Effector memory CD8-positive, alpha-beta T cell (primary cell): ENCODE measurements at regions not wholly inside any gene's neighbourhood (a gene's known extent, or its start where the extent isn't known, plus 50 kb on each side); places are given as distances from the start of the nearest gene placed in this dataset.
"Not testable (repeated sequence)": the region's sequence is repeated elsewhere in the genome, so short reads cannot be mapped to it uniquely, and the experiment has no call there.

Experiments used
- ATAC-seq: fragments of 150-1000 bp; cut with Tn5 transposase; replicated peaks from 2 replicates; pipeline ENCODE4 v1.10.0; 2021; ENCODE audit warnings: mild to moderate bottlenecking, moderate library complexity
- DNase-seq, 3 experiments: peaks; one replicate each; pipeline ENCODE4 v3.0.0; 2021
- H3K27ac Mint-ChIP-seq, 2 donors: one replicate each; pipeline ENCODE4 v1.8.0; 2022; ENCODE audit warnings: mild to moderate bottlenecking in 2 of 2, mixed read lengths in 2 of 2, moderate library complexity in 2 of 2
- H3K27me3 Mint-ChIP-seq, 2 donors: one replicate each; pipeline ENCODE4 v1.8.0; 2022; ENCODE audit warnings: mixed read lengths in 2 of 2
- H3K36me3 Mint-ChIP-seq: one replicate; pipeline ENCODE4 v1.8.0; 2022; ENCODE audit warnings: mild to moderate bottlenecking, moderate library complexity, mixed read lengths; ENCODE audit not compliant: insufficient read depth
- H3K4me1 Mint-ChIP-seq, 2 donors: one replicate each; pipeline ENCODE4 v1.8.0; 2022; ENCODE audit warnings: low read depth in 2 of 2, mixed read lengths in 2 of 2
- H3K4me3 Mint-ChIP-seq, 2 donors: one replicate each; pipeline ENCODE4 v1.8.0; 2022; ENCODE audit warnings: mild to moderate bottlenecking in 2 of 2, mixed read lengths in 2 of 2, moderate library complexity in 2 of 2
- H3K9me3 Mint-ChIP-seq, 2 donors: one replicate each; pipeline ENCODE4 v1.8.0; 2022; ENCODE audit warnings: mixed read lengths in 2 of 2

DNA sequence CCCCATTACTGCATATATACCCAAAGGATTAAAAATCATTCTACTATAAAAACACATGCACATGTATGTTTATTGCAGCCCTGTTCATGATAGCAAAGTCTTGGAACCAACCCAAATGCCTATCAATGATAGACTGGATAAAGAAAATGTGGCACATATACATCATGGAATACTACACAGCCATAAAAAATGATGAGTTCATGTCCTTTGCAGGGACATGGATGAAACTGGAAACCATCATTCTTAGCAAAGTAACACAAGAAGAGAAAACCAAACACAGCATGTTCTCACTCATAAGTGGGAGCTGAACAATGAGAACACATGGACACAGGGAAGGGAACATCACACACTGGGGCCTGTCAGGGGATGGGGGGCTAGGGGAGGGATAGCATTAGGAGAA lies 180.0 kb upstream of the TENT5A start:
- not testable (repeated sequence) for ATAC-seq, H3K4me1 Mint-ChIP-seq, H3K4me3 Mint-ChIP-seq, H3K27me3 Mint-ChIP-seq, H3K9me3 Mint-ChIP-seq, DNase-seq, H3K27ac Mint-ChIP-seq, H3K36me3 Mint-ChIP-seq

GRCh38 chr6:81929828-81930227 lies 177.3 kb upstream of the TENT5A start:
- Mint-ChIP-seq H3K27ac (no peak overlapping the region), H3K27me3 (no peaks in the 10 kb centered on the region), H3K4me3 (no peak overlapping the region), H3K36me3 (no peaks in the 10 kb centered on the region), H3K9me3 (peaks cover 0 to 3% of the 10 kb centered on the region in 2 donors), H3K4me1 (no peaks in the 10 kb centered on the region)
- DNase-seq, result no peak
- ATAC-seq, result no peak

GRCh38 chr6:81925201-81925600 lies 172.7 kb upstream of the TENT5A start:
- Mint-ChIP-seq H3K27me3 (no peaks in the 10 kb centered on the region), H3K36me3 (no peaks in the 10 kb centered on the region), H3K9me3 (peaks cover 0 to 2% of the 10 kb centered on the region in 2 donors), H3K27ac (no peak overlapping the region), H3K4me3 (no peak overlapping the region), H3K4me1 (no peaks in the 10 kb centered on the region)
- DNase-seq, result no peak
- ATAC-seq, result no peak

DNA sequence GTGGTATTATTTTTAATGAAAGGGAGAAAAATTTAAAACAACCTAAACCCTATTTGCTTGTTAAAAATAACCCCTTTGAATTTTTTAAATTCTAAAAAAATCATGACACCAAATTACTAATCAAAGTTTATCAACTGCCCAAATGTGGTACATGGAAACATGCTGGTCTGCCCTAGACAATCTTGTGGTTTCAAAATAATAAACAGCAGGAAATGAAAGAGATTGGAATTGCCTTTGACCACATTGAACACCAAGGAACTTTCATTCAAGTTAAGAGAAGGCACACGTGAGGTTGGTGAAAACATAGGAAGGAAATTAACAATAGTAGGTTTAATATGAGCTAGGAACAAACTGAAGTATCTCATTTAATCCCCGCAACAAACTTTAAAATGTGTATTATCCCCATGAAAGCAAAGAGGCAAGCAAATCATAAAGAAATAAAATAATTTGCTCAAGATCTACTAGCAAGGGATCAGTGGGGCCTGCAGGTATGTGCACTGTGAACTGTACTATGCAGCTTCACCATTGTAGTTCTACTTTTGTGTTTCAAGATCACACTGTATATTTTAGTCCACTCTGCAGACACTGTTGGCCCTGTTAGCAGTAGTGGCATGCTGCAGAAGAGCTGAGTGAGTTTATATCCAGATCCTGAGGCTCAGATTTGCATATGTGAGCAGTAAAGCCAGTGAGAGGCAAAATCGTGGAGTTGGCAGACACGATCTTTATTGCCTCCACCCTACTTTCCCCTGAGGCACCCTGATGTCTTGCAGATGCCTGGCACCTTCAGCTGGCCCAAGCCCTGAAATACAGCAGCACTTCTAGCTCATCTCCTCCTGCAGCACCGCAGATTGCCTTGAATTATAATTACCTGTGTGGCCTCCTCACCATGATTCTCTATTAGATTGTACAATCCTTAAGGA lies 157.8 kb upstream of the TENT5A start:
- Mint-ChIP-seq H3K27ac (no peak overlapping the region), H3K9me3 (peaks cover 0 to 1% of the 10 kb centered on the region in 2 donors), H3K27me3 (no peaks in the 10 kb centered on the region), H3K4me3 (no peak overlapping the region), H3K4me1 (no peaks in the 10 kb centered on the region), H3K36me3 (no peaks in the 10 kb centered on the region)
- no peak for ATAC-seq
- no peak for DNase-seq

- ATAC-seq (no peak), DNase-seq (no peak)
- Mint-ChIP-seq H3K4me1 (no peaks in the 10 kb centered on the region), H3K36me3 (no peaks in the 10 kb centered on the region), H3K4me3 (no peak overlapping the region), H3K9me3 (peaks cover 0 to 3% of the 10 kb centered on the region in 2 donors), H3K27ac (no peak overlapping the region), H3K27me3 (no peaks in the 10 kb centered on the region)
Measured at GRCh38 chr6:81909162-81909561, 156.7 kb upstream of the TENT5A start.

GRCh38 chr6:81906709-81907204 lies 154.3 kb upstream of the TENT5A start:
- no peak for ATAC-seq
- peaks cover 0 to 11% of the 10 kb centered on the region in 2 donors for H3K9me3 Mint-ChIP-seq

DNA sequence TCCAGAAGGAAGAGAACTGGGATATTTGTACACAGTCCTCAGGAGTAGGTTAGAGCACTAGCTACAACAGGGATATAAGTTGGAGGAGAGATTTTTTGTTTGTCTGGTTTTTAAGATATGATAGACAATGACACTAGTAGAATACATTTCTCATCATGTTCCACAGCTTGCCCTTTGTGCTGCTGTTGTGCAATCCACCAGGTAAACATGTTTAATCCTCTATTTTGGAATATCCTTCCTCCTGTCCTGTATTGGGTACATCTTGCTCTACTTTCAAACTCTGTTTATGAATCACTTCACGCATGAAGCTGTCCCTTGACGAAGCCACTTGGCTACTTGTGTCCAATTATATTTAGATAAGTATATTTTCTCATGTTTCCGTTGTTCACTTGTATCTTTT lies 153.6 kb upstream of the TENT5A start:
- Mint-ChIP-seq H3K9me3 (peaks cover 0 to 11% of the 10 kb centered on the region in 2 donors), H3K4me3 (no peak overlapping the region), H3K27ac (no peak overlapping the region), H3K27me3 (no peaks in the 10 kb centered on the region), H3K36me3 (no peaks in the 10 kb centered on the region), H3K4me1 (no peaks in the 10 kb centered on the region)
- no peak for DNase-seq
- no peak for ATAC-seq

More at GRCh38 chr6:81906709-81907204, 154.3 kb upstream of the TENT5A start:
- no peaks in the 10 kb centered on the region for H3K4me1 Mint-ChIP-seq
- H3K27ac Mint-ChIP-seq, result no peak overlapping the region
- H3K4me3 Mint-ChIP-seq, result no peak overlapping the region
- no peak for DNase-seq
- H3K36me3 Mint-ChIP-seq, result no peaks in the 10 kb centered on the region
- H3K27me3 Mint-ChIP-seq, result no peaks in the 10 kb centered on the region

- H3K27ac Mint-ChIP-seq, result no peak overlapping the region
- H3K27me3 Mint-ChIP-seq, result no peaks in the 10 kb centered on the region
- ATAC-seq (no peak), DNase-seq (no peak)
- peaks cover 0 to 10% of the 10 kb centered on the region in 2 donors for H3K9me3 Mint-ChIP-seq
- no peaks in the 10 kb centered on the region for H3K36me3 Mint-ChIP-seq
- H3K4me1 Mint-ChIP-seq, result no peaks in the 10 kb centered on the region
- no peak overlapping the region for H3K4me3 Mint-ChIP-seq
Measured at GRCh38 chr6:81901551-81901966, 149.1 kb upstream of the TENT5A start.

- Mint-ChIP-seq H3K4me3 (no peak overlapping the region), H3K27ac (no peak overlapping the region)
- no peak for DNase-seq
Measured at GRCh38 chr6:81900616-81901015, 148.1 kb upstream of the TENT5A start.

GRCh38 chr6:81897793-81898192 lies 145.3 kb upstream of the TENT5A start:
- ATAC-seq, result no peak
- Mint-ChIP-seq H3K4me1 (no peaks in the 10 kb centered on the region), H3K4me3 (no peak overlapping the region), H3K36me3 (no peaks in the 10 kb centered on the region), H3K27ac (no peak overlapping the region), H3K27me3 (no peaks in the 10 kb centered on the region), H3K9me3 (peaks cover 0 to 1% of the 10 kb centered on the region in 2 donors)
- no peak for DNase-seq

More at GRCh38 chr6:81900616-81901015, 148.1 kb upstream of the TENT5A start:
- no peaks in the 10 kb centered on the region for H3K27me3 Mint-ChIP-seq
- peaks cover 0 to 10% of the 10 kb centered on the region in 2 donors for H3K9me3 Mint-ChIP-seq
- no peaks in the 10 kb centered on the region for H3K4me1 Mint-ChIP-seq
- H3K36me3 Mint-ChIP-seq, result no peaks in the 10 kb centered on the region
- ATAC-seq, result no peak

DNA sequence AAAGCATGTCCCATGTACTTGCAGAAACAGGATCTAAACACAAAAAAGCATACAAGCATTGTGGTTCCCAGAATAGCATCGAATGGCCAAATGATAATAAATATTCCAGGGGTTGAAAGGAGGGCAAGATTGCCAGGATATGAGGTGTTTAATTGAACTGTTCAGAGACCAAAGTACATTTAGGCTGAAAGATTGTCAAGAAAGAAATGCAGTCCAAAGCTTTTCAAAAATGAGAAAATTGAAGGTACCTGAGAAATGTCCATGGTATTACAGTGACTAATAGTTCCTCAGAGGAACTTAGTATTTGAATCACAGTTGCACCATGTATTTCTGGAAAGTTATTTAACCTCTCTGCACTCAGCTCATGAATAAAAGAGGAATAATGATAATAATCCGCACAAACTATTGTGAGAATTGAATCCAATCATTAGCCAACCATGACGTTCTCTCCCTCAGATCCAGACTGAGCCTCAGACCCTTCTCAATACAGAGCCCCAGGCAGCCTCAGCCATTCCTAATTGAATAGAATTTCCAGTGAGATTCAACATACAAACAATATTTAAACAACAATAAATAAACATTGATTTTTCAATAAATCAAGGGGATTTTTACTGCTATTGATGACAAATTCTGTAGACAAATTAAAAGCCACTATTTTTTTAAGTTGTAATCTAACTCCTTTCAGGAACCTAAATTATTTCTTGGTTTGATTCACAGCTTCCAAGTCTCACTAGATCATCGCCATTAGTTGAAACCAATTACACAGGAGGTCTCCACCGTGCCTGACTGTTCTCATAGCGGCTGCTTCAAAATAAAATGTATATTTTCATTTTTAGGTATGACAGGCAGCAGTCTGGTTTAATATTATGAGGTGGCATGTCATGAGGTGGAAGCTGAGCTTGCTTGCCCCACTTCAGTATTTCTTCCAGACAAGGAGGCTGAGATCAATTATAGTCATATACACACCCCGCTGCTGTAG lies 144.3 kb upstream of the TENT5A start:
- Mint-ChIP-seq H3K4me3 (no peak overlapping the region), H3K27ac (no peak overlapping the region), H3K27me3 (no peaks in the 10 kb centered on the region), H3K4me1 (no peaks in the 10 kb centered on the region), H3K9me3 (peaks cover 0 to 2% of the 10 kb centered on the region in 2 donors), H3K36me3 (no peaks in the 10 kb centered on the region)
- no peak for DNase-seq
- ATAC-seq, result no peak

GRCh38 chr6:81895511-81896185 lies 143.2 kb upstream of the TENT5A start:
- no peak for ATAC-seq
- no peak overlapping the region for H3K27ac Mint-ChIP-seq

GRCh38 chr6:81894788-81895271 lies 142.3 kb upstream of the TENT5A start:
- H3K27me3 Mint-ChIP-seq, result no peaks in the 10 kb centered on the region
- ATAC-seq, result no peak
- H3K27ac Mint-ChIP-seq, result no peak overlapping the region
- peaks cover 0 to 2% of the 10 kb centered on the region in 2 donors for H3K9me3 Mint-ChIP-seq
- no peak overlapping the region for H3K4me3 Mint-ChIP-seq
- no peaks in the 10 kb centered on the region for H3K36me3 Mint-ChIP-seq
- DNase-seq, result no peak
- no peaks in the 10 kb centered on the region for H3K4me1 Mint-ChIP-seq

More at GRCh38 chr6:81895511-81896185, 143.2 kb upstream of the TENT5A start:
- DNase-seq, result no peak
- H3K4me3 Mint-ChIP-seq, result no peak overlapping the region
- no peaks in the 10 kb centered on the region for H3K27me3 Mint-ChIP-seq
- H3K9me3 Mint-ChIP-seq, result peaks cover 0 to 2% of the 10 kb centered on the region in 2 donors
- H3K36me3 Mint-ChIP-seq, result no peaks in the 10 kb centered on the region
- no peaks in the 10 kb centered on the region for H3K4me1 Mint-ChIP-seq
